Iris pigment epithelial cell (primary cell): ENCODE measurements at regions not wholly inside any gene's neighbourhood (a gene's known extent, or its start where the extent isn't known, plus 50 kb on each side); places are given as distances from the start of the nearest gene placed in this dataset.
"Not testable (repeated sequence)": the region's sequence is repeated elsewhere in the genome, so short reads cannot be mapped to it uniquely, and the experiment has no call there.

Experiments used
- DNase-seq: peaks from one replicate; pipeline ENCODE4 v3.0.0-alpha.2; 2011; ENCODE audit warnings: low read depth

DNA sequence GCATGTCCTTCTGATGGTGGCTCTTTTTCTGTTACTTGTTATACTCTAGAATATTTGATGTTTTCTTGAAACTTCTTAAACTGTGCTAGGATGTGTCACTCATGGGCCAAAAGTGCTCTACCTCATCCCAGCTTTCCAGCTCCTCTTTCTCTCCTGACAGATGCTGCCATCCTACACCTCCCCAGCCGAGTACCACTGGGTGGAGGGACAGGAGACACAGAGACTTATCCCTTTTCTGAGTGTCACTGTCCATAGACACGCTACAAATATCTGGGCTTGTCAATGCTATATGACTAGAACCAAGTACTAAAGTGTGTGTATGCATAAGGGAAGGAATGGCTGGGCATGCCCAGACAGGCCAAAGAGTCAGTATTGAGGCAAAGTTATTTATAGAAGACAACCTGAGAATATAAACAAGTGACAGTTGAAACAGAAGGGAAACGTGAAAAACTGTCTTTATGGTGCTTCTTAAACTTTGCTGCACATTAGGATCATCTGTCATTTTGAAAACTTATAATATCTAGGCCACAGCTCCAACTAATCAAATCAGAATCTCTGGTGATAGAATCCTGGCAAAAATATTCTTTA, 188.0 kb downstream of the CARTPT start:
- no peak for DNase-seq

DNA sequence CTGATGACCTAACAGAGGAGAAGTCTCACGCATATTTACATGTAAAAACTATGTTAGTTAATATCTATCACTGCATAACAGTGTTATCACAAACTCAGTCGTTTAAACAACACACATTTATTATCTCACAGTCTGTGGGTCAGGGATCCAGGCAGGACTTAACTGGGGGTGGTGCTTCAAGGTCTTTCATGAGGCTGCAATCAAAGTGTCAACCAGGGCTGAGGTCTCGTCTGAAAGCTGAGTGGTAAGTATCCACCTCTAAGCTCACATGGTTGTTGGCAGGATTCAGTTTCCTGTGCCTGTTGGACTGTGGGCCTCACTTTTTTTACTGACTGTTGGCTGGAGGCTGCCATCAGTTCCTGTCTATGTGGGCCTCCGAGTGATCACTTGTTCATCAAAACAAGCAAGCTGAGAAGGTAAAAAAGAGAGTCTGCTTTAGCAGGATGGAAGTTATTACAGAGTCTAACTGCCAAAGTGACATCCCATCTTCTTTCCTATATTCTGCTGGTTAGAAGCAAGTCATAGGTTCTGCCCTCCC, 188.6 kb downstream of the CARTPT start:
- no peak for DNase-seq

- peak; percentile 36 for DNase-seq
Observed at GRCh38 chr5:71910741-71911140, 191.7 kb downstream of the CARTPT start.

DNA sequence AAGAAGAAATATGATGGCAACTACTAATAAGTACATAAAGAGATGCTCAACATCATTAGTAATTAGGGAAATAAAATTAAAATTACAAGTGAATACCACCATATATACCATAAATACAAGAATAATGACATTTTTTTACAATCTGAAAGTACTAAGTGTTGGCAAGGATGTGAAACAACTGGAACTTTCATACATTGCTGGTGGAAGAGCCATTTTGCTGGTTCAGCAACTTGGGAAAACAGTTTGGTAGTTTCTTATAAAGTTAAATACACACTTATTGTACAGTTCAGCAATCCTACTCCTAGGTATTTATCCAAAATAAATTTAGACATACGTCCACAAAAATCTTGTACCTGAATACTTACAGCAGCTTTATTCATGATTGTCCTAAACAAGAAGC, 192.9 kb downstream of the CARTPT start:
- DNase-seq = no peak

- DNase-seq = no peak
Observed at GRCh38 chr5:71914281-71914680, 193.0 kb upstream of the MAP1B start.

DNA sequence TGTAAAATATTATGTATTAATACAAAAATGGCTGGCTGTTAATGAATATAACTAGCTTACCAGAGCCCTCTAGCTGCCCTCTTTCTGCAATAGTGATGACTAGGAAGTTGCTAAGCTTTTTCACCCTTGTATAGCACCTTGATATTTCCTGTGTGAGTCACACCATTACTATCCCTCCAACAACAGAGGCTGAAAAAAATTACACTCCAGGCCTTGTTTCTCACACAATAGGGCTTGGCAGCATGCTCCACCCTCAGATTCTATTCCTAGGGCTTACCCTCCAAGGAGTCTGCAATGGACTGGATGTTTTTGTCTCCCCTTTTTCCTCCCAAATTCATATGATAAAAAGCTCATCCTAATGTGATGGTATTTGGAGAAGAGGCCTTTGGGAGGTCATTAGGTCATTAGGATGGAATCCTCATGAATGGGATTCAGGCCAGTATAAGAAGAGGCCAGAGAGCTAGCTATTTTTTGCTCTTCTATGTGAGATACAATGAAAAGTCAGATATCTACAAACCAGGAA, 184.6 kb upstream of the MAP1B start:
- peak; percentile 93 for DNase-seq

GRCh38 chr5:71923755-71924154, 183.5 kb upstream of the MAP1B start:
- no peak for DNase-seq

- peak; percentile 42 for DNase-seq
Observed at GRCh38 chr5:71924325-71924724, 182.9 kb upstream of the MAP1B start.

- DNase-seq = peak; percentile 87
Observed at GRCh38 chr5:71924980-71925379, 182.3 kb upstream of the MAP1B start.

DNA sequence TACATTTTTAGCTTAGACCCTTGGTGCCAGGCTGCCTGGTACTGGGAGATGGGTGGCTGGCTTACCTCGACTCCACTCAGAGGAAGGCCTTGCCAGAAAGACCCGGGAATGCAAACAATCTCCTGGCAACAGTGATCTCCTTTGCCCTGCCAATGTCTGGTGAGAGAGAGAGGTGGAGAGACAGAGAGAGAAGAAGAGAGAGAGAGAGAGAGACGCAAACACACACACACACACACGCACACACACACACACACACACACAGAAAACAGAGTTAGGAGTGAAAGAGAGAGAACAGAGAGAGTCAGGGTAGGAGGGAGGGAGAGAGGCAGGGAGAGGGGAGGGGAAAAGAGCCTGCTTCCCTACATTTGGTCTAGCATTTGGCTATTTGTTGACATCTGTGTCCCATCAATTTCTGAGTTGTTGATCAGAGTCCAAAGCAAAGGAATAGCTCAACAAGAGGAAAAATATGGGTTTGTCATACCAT, 181.6 kb upstream of the MAP1B start:
- no peak for DNase-seq

- no peak for DNase-seq
Observed at GRCh38 chr5:71929003-71929402, 178.3 kb upstream of the MAP1B start.

GRCh38 chr5:71930554-71930953, 176.7 kb upstream of the MAP1B start:
- DNase-seq = not testable (repeated sequence)

DNA sequence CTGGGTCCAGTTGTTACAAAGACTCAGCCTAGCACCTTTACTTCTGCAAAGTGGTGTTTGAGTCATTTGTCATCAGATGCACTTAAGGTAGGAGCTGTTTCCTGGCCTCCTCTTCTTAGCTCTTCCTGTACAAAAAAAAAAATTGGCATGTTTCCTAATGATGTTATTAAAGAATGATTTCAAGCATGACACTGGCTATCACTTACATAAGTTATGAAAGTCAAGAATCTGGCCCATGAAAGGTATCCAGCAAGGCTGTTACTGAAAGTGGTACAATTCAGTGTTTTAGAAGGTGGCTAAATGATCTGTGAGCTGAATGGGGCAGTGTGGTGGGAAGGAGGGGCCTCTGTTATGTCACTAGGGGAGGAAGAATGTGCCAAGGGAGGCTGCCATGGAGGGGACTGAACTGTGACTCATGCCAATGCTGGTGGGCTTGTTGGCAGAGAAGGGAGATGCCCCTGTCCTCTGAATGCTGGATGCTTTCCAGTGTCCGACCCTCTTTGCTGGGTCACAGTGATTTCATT, 175.1 kb upstream of the MAP1B start:
- DNase-seq = peak; percentile 23

GRCh38 chr5:71932655-71933338, 174.5 kb upstream of the MAP1B start:
- DNase-seq = peak; percentile 61

- DNase-seq = no peak
Observed at GRCh38 chr5:71934322-71934721, 173.0 kb upstream of the MAP1B start.

- no peak for DNase-seq
Observed at GRCh38 chr5:71937921-71938698, 169.2 kb upstream of the MAP1B start.

DNA sequence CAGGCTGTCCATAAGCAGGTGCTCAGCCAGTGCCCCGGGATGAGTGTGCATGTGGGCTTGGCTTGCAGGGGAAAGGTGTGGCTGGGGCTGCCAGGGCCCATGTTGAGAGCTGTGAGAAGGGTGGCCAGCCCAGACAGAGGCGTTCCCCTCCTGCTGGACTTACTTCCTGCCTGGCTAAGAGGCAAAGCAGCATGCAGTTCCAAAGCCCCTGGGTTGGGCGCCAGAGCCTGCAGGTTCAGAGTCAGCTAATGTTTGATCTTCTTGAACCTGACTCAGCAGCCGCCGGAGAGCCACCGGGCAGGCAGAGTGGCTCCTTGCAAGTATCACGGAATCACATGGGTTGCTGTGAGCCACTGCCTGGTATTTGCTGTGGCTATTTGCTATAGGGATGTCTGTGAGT, 168.4 kb upstream of the MAP1B start:
- DNase-seq = no peak

DNA sequence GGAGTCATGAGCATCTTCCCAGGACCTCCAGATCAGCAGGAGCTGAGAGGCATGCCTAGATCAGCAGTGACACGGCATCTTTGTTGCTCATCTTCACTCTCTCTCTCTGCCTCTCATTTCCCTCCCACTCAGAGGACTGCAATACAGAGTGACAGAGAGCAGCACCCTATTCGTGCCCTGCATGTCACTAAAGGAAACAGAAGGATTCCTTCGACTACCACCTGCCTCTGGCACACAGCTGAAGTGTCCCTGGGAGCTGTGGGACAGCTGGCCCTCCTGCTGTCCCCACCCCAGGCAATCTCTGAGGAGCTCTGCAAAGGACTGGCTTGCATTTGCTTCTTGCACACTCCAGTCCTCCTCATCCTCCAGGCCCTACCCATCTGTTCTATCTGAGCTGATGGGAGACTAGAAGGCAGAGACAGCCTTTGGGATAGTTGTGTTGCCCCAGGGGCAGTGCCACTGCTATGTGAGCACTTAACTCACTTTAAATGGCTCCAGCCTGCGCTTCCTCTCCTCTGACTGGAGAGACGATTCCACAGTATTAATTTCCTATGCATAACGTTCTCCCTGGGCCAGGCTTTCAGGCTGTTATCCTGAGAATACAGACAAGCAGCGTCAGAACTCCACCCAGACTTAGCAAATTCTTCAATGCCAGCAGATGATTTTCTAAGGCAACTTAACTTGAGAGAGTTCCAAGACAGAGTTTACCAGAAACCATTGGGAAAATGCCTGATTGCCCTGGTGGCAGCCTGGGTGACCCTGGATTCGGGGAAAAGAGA, 167.6 kb upstream of the MAP1B start:
- no peak for DNase-seq

DNA sequence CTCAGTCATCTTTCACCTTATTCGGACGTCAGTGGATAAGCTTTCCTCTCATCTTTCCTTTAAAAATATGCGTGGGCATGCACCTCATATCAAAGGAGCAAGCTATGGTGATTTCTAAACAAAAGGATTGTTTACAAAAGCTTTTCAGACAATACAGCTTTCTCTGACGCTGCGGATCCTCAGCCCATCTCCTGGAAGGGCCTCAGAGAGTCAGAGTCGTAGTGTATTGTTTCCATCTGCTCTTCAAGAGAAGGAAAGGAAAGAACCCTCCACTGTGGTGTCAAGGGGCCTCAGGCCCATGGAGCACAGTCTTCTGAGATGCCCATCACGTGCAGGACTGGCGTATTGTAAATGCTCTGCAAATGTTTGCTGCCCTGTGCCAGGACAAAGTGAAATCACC, 163.4 kb upstream of the MAP1B start:
- DNase-seq = no peak

- no peak for DNase-seq
Observed at GRCh38 chr5:71945436-71945835, 161.8 kb upstream of the MAP1B start.

GRCh38 chr5:71946343-71947030, 160.8 kb upstream of the MAP1B start:
- no peak for DNase-seq
